Neural cell (in vitro differentiated cells): ENCODE measurements at regions not wholly inside any gene's neighbourhood (a gene's known extent, or its start where the extent isn't known, plus 50 kb on each side); places are given as distances from the start of the nearest gene placed in this dataset.
A peak's percentile ranks its signal among the peaks of the same experiment; 100 is the strongest.
"Not testable (repeated sequence)": the region's sequence is repeated elsewhere in the genome, so short reads cannot be mapped to it uniquely, and the experiment has no call there.

ENCODE experiments used
- H2AFZ ChIP-seq: fragments of 200-600, 300-800 bp; sonication (generic), shearing (Covaris generic); 2 replicates; pipeline ENCODE4 v1.6.0; 2014; ENCODE audit warnings: low read depth, mild to moderate bottlenecking, antibody characterized with exemption, low read length, moderate library complexity
- H3F3A ChIP-seq: fragments of 200-600 bp; shearing (Covaris generic); 2 replicates; pipeline ENCODE4 v1.6.1; 2016; ENCODE audit warnings: mild to moderate bottlenecking, moderate library complexity, mixed read lengths, antibody characterized with exemption, low read length; ENCODE audit not compliant: insufficient read depth, poor library complexity, severe bottlenecking
- H3K27ac ChIP-seq: fragments of 200-600, 300-800 bp; sonication (generic), shearing (Covaris generic); 2 replicates; pipeline ENCODE4 v1.5.1; 2014; ENCODE audit warnings: mild to moderate bottlenecking, low read length, moderate library complexity
- H3K27me3 ChIP-seq: fragments of 300-800, 200-600 bp; sonication (generic), shearing (Covaris generic); 2 replicates; pipeline ENCODE4 v1.6.0; 2014; ENCODE audit warnings: mild to moderate bottlenecking, low read depth, low read length, moderate library complexity; ENCODE audit not compliant: insufficient read depth
- H3K36me3 ChIP-seq: fragments of 300-800, 200-600 bp; sonication (generic), shearing (Covaris generic); 2 replicates; pipeline ENCODE4 v1.5.1; 2014; ENCODE audit warnings: mild to moderate bottlenecking, antibody characterized with exemption, low read length, moderate library complexity; ENCODE audit not compliant: insufficient read depth
- H3K4me2 ChIP-seq: fragments of 300-800, 200-600 bp; sonication (generic), shearing (Covaris generic); 2 replicates; pipeline ENCODE4 v1.6.0; 2014; ENCODE audit warnings: mild to moderate bottlenecking, low read length
- H3K4me3 ChIP-seq: fragments of 300-800, 200-600 bp; sonication (generic), shearing (Covaris generic); 2 replicates; pipeline ENCODE4 v1.5.1; 2014; ENCODE audit warnings: mild to moderate bottlenecking, low read length, moderate library complexity
- H3K79me2 ChIP-seq: fragments of 200-600 bp; shearing (Covaris generic); replicated peaks from 2 replicates; pipeline ENCODE4 v1.6.0; 2014; ENCODE audit warnings: mild to moderate bottlenecking, low read length, moderate library complexity; ENCODE audit not compliant: insufficient read depth
- H3K9ac ChIP-seq: fragments of 300-800, 200-600 bp; sonication (generic), shearing (Covaris generic); 2 replicates; pipeline ENCODE4 v1.6.1; 2016; ENCODE audit warnings: mild to moderate bottlenecking, low read length, mixed read lengths
- H3K9me2 ChIP-seq: fragments of 200-600 bp; shearing (Covaris generic); 2 replicates; pipeline ENCODE4 v1.6.1; 2016; ENCODE audit warnings: mild to moderate bottlenecking, low read length, mixed read lengths; ENCODE audit not compliant: insufficient read depth
- H3K9me3 ChIP-seq: fragments of 200-600, 300-800 bp; sonication (generic), shearing (Covaris generic); 2 replicates; pipeline ENCODE4 v1.6.1; 2016; ENCODE audit warnings: mild to moderate bottlenecking, mixed run types, low read length, moderate library complexity, mixed read lengths
- H4K20me1 ChIP-seq: fragments of 200-600 bp; shearing (Covaris generic); 2 replicates; pipeline ENCODE4 v1.6.1; 2016; ENCODE audit warnings: mild to moderate bottlenecking, mixed run types; ENCODE audit not compliant: insufficient read depth
- EP300 ChIP-seq: fragments of 450-650 bp; conservative IDR thresholded peaks from 2 replicates; pipeline ENCODE4 v1.6.1; 2014; ENCODE audit warnings: antibody characterized with exemption, mild to moderate bottlenecking, moderate library complexity; ENCODE audit not compliant: poor library complexity, severe bottlenecking
- POLR2AphosphoS5 ChIP-seq: IDR thresholded peaks from 2 replicates; pipeline ENCODE4 v1.6.1; 2012

GRCh38 chr21:28011970-28012369 lies 980.7 kb downstream of the LTN1 start:
- not testable (repeated sequence) for H3F3A ChIP-seq, H2AFZ ChIP-seq, H3K9me2 ChIP-seq, H3K9ac ChIP-seq, H4K20me1 ChIP-seq, H3K9me3 ChIP-seq, H3K79me2 ChIP-seq, H3K4me2 ChIP-seq, H3K4me3 ChIP-seq, H3K36me3 ChIP-seq, H3K27ac ChIP-seq, H3K27me3 ChIP-seq

- not testable (repeated sequence) for H3K79me2 ChIP-seq, H3K9ac ChIP-seq, H3K27me3 ChIP-seq, H3K36me3 ChIP-seq, H3K9me2 ChIP-seq, H2AFZ ChIP-seq, H3K4me2 ChIP-seq, H3K9me3 ChIP-seq, H3K27ac ChIP-seq, H3F3A ChIP-seq, H4K20me1 ChIP-seq
- TF ChIP-seq POLR2AphosphoS5 (peak; percentile 54), EP300 (peak; percentile 82)
- peak overlapping the region; percentile 25 for H3K4me3 ChIP-seq
These were observed 984.4 kb downstream of the LTN1 start for GRCh38 chr21:28008245-28008644.

- not testable (repeated sequence) for H3K36me3 ChIP-seq, H3K27me3 ChIP-seq, H3F3A ChIP-seq, H3K4me2 ChIP-seq, H3K9ac ChIP-seq, H3K27ac ChIP-seq, H3K4me3 ChIP-seq, H2AFZ ChIP-seq, H3K9me3 ChIP-seq, H4K20me1 ChIP-seq, H3K9me2 ChIP-seq, H3K79me2 ChIP-seq
These were observed 989.0 kb downstream of the LTN1 start for GRCh38 chr21:28003627-28004026.

GRCh38 chr21:27996906-27997305 lies 995.8 kb downstream of the LTN1 start:
- H3K9me3 ChIP-seq, H3K27me3 ChIP-seq, H3F3A ChIP-seq, H3K36me3 ChIP-seq, H4K20me1 ChIP-seq, H3K79me2 ChIP-seq, H3K9me2 ChIP-seq, H3K27ac ChIP-seq, H2AFZ ChIP-seq, H3K4me3 ChIP-seq, H3K4me2 ChIP-seq, H3K9ac ChIP-seq: not testable (repeated sequence)

GRCh38 chr21:27984663-27985325 lies 1007.9 kb downstream of the LTN1 start:
- H3K27me3 ChIP-seq, H3K36me3 ChIP-seq, H3K4me2 ChIP-seq, H3K4me3 ChIP-seq, H3F3A ChIP-seq, H3K27ac ChIP-seq, H2AFZ ChIP-seq, H3K9me2 ChIP-seq, H3K79me2 ChIP-seq, H4K20me1 ChIP-seq, H3K9me3 ChIP-seq, H3K9ac ChIP-seq: not testable (repeated sequence)

GRCh38 chr21:27979446-27979845 lies 1012.6 kb upstream of the ADAMTS5 start:
- not testable (repeated sequence) for H3K79me2 ChIP-seq, H3K4me3 ChIP-seq, H2AFZ ChIP-seq, H3K36me3 ChIP-seq, H3K9ac ChIP-seq, H3K9me3 ChIP-seq, H3K4me2 ChIP-seq, H3F3A ChIP-seq, H3K9me2 ChIP-seq, H4K20me1 ChIP-seq, H3K27me3 ChIP-seq, H3K27ac ChIP-seq
